Kasumi-1 (cell line): ENCODE measurements at regions not wholly inside any gene's neighbourhood (a gene's known extent, or its start where the extent isn't known, plus 50 kb on each side); places are given as distances from the start of the nearest gene placed in this dataset.

Experiments used
- DNase-seq, 2 experiments: peaks; one replicate each; lab custom pipeline; 2025; lab: John Stamatoyannopoulos, UW

DNA sequence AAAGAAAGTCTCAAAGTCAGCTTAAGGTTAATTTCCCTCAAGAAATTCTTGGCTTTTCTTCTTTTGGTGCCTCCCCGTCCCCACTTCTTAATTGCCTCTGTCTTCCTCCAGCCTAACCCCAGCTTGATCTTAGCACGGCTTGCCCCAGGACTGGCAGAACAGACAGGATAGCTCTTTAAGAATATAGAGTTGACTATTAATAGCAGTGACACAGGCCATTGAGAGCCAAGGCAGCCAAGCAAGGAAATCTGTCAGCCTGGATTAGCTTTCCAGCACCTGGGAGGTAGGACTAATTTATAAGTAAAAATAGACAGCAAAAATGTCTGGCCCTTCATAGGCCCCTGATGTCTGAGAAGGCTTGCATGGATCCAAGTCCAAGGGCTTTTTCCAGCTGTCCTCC is 384.6 kb upstream of the SLC30A5 start:
- DNase-seq: no peak

DNA sequence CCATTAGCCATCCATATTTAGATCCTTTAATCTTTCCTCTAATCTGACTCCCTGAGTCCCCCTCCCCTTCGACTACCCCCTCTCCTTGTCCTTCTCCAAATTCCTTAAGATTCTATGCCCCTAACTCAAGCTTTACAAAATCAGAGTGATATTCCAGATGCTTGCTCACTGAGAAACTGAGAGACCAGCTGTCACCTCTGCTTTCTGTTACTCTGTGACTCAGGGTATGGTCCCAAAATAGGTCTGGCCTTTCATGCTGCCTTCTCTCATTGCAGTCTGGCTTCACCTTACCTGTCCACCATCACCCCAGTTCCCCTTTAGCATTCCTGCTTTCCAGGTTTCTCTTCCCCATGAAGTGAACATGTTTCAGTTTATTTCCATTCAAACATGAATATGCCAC is 383.3 kb upstream of the SLC30A5 start:
- no peak for DNase-seq

DNA sequence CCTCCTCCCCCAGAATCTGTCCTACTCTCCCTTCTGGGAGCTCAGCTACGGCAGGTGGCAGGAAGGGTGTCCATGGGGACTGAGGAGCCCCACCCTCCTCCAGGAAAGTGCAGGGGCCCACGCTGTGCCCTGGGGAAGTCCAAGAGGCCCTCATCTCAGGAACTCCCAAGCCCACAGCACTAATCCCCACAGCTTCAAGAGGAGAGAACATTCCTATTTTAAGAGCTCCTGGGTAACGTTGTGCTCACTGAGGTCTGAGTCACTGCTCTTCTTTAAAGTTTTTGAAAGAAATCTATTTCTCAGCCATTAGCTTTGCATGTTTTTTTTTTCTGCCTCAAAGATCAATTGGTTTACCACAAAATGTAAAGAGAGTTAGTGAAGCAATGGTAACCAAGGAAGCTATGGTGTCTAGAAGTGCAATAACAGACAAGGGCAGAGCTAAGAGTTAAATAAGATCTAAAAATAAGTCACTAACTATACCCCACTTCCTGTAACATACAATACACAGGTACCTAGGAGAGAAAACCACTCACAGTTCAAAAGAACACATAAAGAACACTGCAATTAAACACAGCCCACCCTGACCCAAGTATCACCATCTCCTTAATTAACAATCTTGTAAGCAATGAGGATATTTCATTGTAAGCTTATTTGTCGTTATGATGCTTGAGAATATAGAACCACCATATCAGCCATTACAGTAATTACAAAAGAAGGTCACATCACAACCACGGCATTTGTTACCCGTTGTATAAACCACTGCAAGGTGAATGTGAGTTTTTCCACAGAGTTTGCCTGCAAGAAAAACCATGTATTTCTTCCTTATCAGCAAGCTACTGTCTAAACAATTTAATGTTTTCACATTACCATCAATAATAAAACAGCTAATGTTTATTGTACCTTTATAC is 382.3 kb upstream of the SLC30A5 start:
- peak; percentile 27 to 30 for DNase-seq

DNA sequence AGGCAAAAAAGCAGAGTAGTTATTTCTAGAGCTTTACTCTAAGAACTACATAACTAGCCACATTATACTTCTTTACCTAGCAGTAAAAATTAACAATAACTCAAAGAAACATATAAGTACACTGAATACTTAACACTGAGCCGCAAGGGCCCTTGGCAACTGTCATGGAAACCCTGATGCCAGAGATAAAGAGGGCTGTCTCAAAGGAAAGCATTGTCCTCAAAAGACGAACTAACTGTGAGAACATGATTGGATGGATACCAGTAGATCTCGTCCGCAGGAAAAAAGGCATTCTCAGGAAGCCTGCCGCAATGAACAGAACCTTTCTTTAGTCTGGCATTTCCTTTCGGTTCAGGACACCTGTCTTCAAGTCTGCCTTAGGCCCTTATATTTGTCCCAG is 379.0 kb upstream of the SLC30A5 start:
- no peak for DNase-seq

DNA sequence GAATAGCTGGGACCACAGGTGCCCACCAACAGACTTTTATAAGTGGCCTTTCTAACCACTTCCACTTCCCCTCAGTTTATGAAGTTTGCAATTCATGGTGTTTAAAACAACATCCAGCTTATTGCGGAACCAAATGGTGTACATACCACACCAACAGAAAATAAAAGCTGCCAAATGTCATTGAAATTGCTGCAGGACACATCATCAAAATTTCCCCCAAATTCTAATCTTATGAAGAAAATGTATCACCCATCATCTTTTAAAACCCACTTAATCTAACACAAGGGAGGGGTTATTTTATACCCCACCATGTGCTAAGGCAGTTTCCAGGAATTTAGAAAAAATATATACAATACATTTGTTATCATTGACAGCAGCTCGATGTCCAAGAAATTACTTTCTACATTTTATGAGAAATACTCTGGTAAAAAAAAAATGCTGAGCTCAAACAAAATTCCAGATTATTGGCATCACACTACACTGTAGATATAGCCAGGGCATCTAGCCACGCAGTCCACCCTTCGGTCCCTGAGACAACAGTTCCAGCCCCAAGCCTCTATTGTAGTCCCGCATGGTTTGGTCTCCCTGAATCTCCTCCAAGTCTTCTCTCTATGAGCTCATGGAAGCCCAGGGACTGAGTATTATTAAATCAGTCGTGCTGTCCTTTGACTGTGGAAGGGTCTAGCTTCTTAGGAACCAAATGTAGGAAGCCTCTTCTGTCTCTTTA is 372.8 kb upstream of the SLC30A5 start:
- DNase-seq: no peak

DNA sequence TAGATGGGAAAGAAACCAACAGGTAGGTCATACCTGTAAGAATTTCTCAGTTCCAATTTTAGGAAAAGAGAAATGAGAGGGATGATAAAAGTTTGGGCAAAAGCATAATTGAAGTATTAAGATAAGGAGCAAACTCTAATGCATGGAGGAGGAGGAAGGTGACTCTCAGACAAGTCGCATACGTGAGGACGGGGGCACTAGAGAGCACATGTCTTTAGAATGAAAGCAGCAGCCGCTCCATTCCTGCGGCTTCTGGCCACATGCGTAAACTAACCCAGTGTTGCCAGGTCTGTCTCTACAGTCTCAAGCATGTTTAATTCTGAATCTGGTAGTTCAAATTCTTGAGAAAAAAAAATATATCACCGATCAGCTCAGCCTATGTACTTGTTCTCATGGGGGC is 371.5 kb upstream of the SLC30A5 start:
- no peak for DNase-seq

DNA sequence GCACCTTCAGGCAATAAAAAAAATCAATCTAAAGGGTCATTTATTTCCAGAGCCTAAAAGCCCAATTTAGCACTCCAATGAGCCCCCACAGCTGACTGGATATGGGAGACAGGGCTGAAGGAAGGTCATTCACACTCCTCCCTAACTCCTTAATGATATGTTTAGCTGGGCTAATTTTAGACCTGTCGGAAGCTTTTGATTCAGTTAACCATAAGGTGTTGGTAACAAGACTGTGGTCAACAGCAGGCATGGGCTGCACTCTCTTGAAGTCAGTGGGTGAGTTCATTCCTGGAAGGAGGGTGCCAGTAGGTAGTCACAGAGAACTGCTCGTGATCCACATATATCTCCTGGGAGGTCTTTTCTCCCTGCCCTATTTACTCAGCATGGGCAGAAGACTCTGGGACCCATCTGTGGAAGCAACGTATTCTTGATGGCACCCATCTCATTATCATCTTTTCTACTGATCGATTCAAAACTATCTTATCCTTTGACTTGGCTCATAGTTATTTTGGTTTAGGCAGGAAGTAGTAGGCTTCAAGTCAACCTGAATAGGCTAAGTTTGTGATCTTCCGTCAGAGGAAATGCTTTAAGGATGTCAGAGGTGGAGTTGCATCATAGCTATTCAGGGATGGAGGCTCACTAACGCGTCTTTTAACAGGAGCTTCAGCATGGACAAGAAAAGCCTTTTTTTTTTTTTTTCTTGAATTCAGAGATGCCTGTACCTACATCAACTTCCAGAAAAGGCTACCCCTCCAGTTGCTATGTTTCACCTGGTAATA is 367.7 kb upstream of the SLC30A5 start:
- no peak for DNase-seq

DNA sequence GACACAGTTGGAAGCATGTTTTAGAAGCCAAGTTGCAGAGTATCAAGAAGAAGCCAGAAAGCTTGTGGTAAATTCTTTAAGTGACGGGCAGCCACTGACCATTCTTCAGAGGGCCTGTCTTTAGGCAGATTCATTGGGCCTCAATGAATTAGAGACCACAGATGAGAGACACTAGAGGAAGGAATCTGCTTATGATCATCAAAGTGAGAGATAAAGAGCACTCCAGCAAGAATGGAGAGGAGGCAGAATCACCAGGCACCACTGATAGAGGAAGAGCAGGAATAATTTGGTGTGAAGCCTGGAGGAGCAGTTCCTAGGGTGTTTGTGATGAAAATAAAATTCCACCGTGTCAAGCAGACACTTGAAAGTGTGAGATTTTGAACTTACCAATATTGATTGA is 365.9 kb upstream of the SLC30A5 start:
- DNase-seq: no peak

DNA sequence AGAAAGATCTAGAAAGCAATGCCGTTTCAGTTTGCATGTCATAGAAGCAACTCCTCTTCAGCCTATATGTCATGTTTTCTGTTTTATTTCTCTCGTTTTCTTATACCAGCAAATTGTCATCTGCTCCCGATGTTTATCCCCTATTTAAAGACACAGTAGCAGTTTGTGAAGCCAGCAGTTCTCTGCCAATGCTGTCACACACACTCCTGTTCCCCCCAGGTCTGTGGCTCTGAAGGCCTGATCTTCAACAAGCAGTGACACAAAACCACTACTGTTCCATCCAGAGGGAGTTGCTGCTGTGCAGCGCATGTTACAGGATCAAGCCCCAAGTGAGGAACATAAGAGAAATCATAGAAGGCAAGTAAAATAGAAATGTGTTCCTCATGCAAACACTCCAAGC is 364.1 kb upstream of the SLC30A5 start:
- no peak for DNase-seq

DNA sequence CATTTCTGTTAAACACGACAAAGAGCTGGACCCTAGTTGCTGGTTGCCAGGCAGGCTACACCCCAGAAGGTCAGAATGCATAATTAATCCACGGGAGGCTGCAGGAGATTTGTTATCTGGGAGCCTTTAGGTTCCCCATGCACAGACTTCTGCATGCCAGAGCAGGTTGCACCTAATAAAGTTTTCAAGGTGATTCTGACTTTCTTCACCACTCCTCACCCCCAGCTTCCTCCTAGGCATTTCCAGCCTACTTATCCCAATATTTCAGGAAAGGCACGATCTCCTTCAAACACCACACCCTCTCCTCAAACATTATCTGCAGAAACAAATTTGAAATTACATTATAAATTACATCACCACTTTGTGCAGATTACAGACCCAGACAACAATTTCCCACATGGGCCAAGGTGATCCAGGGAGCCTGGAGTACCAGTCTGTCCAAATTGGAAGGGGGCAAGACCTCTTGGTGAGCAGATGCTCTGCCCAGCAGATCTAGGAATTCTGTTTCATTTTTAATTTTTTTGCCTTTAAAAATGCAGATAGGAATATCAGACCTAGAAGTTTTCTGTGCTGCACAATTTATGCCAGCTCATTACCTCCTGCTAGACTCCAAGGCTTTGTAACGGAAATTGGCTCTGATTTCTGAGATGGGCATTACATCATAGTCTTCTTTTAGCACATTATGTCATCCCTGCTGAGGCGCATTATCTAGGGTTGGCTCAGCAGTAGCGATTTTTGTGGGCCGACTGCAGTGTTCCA is 363.4 kb upstream of the SLC30A5 start:
- DNase-seq: no peak

DNA sequence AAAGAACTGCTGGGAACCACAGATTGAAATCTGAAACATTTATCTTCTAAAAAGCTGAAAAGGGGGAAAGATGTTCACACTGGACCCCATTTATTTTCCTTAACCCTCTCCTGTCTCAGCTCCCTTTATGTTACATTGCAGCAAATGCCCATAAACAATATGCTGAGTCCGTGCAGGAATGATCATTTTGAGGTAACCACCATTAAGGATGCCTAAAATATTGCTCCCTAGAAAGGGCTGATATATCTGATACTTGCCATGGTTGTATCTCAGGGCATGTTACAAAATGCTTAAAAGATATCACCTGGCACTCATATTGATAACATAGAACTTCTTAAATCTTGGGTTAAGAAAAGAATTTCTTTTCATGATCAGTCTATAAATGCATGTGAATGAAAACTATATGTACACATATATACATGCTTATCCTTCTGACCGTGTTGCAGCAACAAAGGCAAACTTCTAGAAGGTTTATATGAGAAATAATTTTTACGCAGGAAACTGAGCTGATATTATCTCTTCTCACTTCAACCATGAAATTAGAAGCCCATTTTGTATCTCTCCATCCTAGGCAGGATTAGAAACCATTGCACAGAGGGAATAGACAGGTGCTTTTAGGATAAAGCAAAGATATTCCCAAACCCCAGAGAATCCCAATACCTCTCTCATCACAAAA is 362.7 kb upstream of the SLC30A5 start:
- no peak for DNase-seq

DNA sequence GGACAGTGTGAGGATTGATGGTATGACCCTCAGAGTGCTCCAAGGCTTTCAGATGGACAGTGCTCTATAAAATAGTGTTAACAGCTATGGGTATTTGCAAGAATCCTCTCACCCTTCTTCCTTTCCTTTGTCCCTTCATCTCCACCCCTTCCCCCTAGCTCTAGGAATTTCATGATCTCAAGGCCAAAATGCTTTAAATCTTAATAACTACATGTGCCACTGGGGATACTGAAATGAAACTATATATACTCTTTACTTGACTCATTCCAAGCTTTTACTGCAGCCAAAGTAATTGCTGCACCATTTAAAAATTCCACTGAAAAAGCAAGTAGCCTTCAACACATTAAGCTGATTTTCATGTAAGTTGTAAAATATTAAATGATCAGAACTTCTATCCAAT is 361.6 kb upstream of the SLC30A5 start:
- DNase-seq: no peak

DNA sequence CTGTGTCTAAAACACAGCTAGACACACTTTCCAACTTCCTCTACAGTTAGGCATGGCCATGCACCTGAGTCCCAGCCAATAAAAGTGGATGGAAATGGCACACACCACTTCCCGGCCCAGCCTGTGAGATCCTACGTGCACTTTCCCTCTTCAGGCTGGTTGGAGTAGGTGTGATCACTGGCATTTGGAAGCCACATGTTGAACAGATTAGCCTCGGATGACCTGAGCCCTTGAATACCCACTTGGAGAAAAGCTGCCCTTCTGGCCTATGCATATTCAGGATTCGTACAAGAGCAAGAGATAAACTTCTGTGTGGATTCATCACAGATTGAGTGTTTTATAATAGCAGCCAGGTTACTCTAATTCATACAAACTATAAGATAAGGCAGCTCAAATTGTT is 359.0 kb upstream of the SLC30A5 start:
- DNase-seq: no peak

DNA sequence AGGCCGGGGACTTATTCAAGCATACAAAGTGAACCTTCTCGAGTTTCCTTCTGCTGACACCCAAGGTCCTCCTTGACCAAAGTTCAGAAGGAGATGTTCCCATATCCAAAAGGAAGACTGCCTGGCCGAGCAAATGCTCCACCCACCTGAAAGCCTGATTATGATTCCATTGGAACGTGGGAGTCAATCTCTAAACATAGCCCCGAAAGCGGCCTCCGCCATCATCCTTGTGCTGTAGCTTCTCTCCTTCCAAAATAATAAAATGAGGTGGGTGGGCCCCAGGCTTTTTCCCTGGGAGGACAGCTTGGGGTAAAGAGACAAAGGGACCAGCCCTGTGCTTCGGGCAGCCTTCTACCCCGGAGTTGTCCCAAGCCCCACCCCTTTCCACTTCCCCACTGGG is 355.6 kb upstream of the SLC30A5 start:
- DNase-seq: no peak

DNA sequence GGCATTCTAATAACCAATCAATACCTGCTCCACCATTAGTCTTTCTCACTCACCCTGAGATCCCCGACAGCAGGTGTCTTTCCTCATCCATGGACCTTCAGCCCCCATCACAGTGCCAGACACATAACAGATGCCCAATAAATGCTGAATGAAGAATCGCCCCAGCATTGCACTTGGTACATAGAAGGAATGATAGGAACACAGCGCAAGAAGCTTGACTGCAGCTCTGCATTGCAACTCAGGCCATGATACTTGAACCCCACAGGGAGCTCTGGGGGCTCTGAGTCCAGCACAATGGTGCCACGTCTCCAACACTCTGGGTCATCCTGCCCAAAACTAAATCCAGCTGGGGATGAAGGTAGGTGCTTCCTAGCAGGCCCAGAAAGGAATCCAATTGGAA is 355.0 kb upstream of the SLC30A5 start:
- no peak for DNase-seq

DNA sequence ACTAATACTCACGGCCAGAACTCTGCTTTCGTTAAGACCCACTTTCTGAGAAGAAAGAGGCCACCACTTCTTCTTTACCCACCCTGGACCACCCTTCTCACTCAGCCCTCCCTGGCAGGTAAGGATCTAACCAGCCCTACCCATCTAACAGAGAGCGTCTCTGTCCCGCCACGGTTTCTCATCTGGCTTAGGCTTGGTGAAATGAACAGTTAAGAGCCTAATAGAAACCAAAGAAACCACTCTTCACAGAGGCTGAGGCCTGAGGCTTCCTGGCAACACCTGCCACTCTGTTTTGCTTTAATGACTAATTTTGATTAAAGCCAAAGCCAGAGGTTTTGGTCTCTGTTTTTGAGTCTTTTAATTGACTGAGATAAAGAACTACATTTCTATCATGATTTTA is 354.1 kb upstream of the SLC30A5 start:
- no peak for DNase-seq

DNA sequence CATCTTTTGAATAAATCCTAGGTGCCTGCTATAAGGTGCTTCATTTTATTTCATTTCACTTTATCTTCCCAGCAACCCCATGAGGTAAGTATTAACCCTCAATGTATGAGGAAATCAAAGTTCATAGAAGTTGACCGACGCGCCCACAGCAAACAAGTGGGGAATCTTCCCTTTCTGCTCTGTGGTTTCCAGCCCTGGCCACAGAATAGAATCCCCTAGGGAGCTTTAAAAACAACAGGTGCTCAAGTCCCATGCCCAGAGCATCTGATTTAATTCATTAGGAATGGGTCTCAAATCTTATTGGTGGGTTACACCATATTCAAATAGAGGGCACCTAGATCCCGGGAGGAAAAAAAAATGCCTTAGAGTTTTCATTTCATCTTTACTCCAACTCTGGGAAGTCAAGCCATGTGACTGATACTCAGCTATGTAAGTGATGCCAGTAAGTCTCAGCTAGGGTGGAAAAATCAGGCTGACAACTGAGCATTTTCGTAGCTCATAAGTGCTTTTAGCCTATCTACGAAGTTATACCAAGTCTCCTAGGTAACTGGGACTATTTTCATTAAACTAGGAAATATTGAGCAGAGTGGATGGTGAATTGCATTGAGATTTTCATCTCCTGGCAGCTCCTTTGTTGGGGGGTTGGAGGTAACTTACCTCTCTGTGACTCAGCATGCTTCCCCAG is 353.4 kb upstream of the SLC30A5 start:
- DNase-seq: no peak

DNA sequence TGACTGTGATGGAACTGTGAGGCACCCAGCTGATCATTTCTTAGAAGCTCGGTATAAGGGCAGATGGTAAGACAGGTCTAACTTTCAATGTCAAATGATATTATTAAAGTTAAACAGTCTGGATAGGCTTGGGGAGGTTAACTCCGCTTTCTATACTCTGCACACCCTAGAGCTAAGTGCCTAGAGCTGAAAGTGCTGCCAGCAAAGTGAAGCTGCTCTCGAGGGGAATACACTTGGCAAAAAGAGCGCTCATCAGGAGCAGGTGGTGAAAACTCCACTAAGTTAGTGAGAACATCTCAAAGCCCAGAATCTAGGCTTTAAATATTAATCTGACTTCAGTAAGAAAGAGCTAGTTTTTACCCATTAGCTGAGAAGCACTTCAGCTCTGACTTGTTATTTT is 349.6 kb upstream of the SLC30A5 start:
- DNase-seq: no peak

DNA sequence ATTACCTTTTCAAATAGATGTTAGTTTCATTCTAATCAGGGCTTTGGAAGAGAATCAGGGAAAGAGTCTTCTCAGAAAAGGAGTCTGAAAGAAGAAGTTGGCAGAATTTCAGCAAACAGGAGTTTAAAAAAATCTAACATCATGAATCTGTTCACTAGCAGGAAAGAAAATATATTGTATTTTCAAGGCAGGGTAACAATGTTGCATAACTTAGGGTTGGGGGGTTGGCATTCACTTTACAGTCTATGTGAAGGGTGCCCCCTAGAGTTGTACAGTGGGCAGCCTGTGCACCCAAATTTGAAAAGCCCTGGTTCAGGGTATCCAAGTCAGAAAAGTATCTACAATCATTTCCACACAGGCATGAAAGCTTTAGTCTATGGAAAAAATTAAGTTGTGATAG is 348.4 kb upstream of the SLC30A5 start:
- DNase-seq: peak in 1 of 2 experiments; percentile 7

DNA sequence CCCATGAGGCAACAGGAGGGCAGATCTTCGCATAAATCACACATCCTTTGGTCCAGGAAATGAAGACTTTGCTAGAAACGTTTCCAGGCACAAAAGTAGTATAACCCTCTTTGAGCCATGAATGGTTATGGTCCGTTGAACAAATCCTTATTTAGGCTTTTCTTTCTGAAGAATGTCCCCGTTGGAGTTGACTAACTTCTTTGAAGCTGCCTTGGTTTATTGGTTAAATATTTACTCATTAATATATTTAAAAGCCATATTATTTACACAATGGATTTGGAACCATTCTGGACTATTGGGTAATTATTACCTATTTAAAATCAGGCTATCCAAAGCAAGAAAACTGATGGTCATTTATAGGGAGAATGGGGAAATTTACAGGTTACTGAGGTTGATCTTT is 347.6 kb upstream of the SLC30A5 start:
- no peak for DNase-seq
